HepG2 (cell line): ENCODE measurements at regions not wholly inside any gene's neighbourhood (a gene's known extent, or its start where the extent isn't known, plus 50 kb on each side); places are given as distances from the start of the nearest gene placed in this dataset.

Source experiments
- CTCF ChIP-seq: sonication (generic); formaldehyde crosslinking; IDR thresholded peaks from 2 replicates; pipeline ENCODE4 v1.5.0; 2020; ENCODE audit warnings: mild to moderate bottlenecking, missing genetic modification reagents, moderate library complexity
- IRF1 ChIP-seq: sonication (generic); formaldehyde crosslinking; IDR thresholded peaks from 2 replicates; pipeline ENCODE4 v1.4.0; 2020; ENCODE audit warnings: low read depth, mild to moderate bottlenecking, missing genetic modification reagents
- MXI1 ChIP-seq: IDR thresholded peaks from 3 replicates; pipeline ENCODE4 v1.6.1; 2012; ENCODE audit warnings: low read depth, low read length, inconsistent platforms, borderline replicate concordance
- PATZ1 ChIP-seq: sonication (generic); formaldehyde crosslinking; IDR thresholded peaks from 2 replicates; pipeline ENCODE4 v1.4.0; 2020; ENCODE audit warnings: missing genetic modification reagents
- PREB ChIP-seq: sonication (generic); formaldehyde crosslinking; IDR thresholded peaks from 2 replicates; pipeline ENCODE4 v1.4.0; 2020; ENCODE audit warnings: missing genetic modification reagents
- SOX6 ChIP-seq, 2 experiments: fragments of 450-650 bp in 1 of 2; sonication (generic) in 1 of 2; formaldehyde crosslinking in 1 of 2; IDR thresholded peaks; 2 replicates each; pipeline versions ENCODE4 v1.4.0 to v1.6.1; 2017 to 2020; ENCODE audit warnings: antibody characterized with exemption in 1 of 2, mild to moderate bottlenecking in 1 of 2, missing genetic modification reagents in 1 of 2
- ZFAT ChIP-seq: sonication (generic); formaldehyde crosslinking; conservative IDR thresholded peaks from 2 replicates; pipeline ENCODE4 v1.8.1; 2023; ENCODE audit warnings: missing genetic modification reagents, inconsistent platforms
- ZSCAN29 ChIP-seq: sonication (generic); formaldehyde crosslinking; conservative IDR thresholded peaks from 2 replicates; pipeline ENCODE4 v1.4.0; 2020; ENCODE audit warnings: mild to moderate bottlenecking, missing genetic modification reagents

- TF ChIP-seq SOX6 (IDR thresholded peaks at IDR 0.05): no peak
- TF ChIP-seq SOX6 (CRISPR knock-in tag; IDR thresholded peaks at IDR 0.05): no peak
- TF ChIP-seq ZFAT (CRISPR knock-in tag): no peak
- no peak for TF ChIP-seq CTCF (CRISPR knock-in tag)
- TF ChIP-seq MXI1: no peak
- TF ChIP-seq PATZ1 (CRISPR knock-in tag): no peak
- no peak for TF ChIP-seq PREB (CRISPR knock-in tag)
- no peak for TF ChIP-seq IRF1 (CRISPR knock-in tag)
- no peak for TF ChIP-seq ZSCAN29 (CRISPR knock-in tag)
Observed at GRCh38 chr7:115600207-115600606, 430.4 kb downstream of the TFEC start.
